Lower leg skin (tissue), 4 donors: ENCODE measurements at regions not wholly inside any gene's neighbourhood (a gene's known extent, or its start where the extent isn't known, plus 50 kb on each side); places are given as distances from the start of the nearest gene placed in this dataset.

Source experiments
- DNase-seq, 2 donors: peaks; one replicate each; pipeline ENCODE4 v3.0.0-alpha.2; 2019; ENCODE audit warnings: low spot score in 2 of 2
- H3K4me3 ChIP-seq: fragments of 200-600 bp; sonication (generic); 2 replicates; pipeline ENCODE4 v1.5.1; 2017; ENCODE audit warnings: mild to moderate bottlenecking, low read depth; ENCODE audit not compliant: poor library complexity, severe bottlenecking
- CTCF ChIP-seq, 3 donors: fragments of 450-650 bp; IDR thresholded peaks; one replicate each; pipeline ENCODE4 v1.5.1; 2016; ENCODE audit warnings: antibody characterized with exemption in 3 of 3, mild to moderate bottlenecking in 3 of 3, moderate library complexity in 2 of 3
- POLR2A ChIP-seq, 2 donors: fragments of 450-650 bp; IDR thresholded peaks; one replicate each; pipeline ENCODE4 v1.6.1; 2016 to 2017; ENCODE audit warnings: antibody characterized with exemption in 2 of 2, mild to moderate bottlenecking in 1 of 2, moderate library complexity in 1 of 2
- WGBS, 2 donors: methylation state at CpG; one replicate each; pipeline ENCODE4 v1.1.5; 2018; 5-methylcytosine and 5-hydroxymethylcytosine counted together
- intact Hi-C: fragments of 100-400 bp; cut with DNase I; formaldehyde crosslinking; loops from one replicate; pipeline ENCODE4 v1.15.0; 2023; ENCODE audit warnings: low total_unique reads

GRCh38 chr2:61700464-61700863 lies 153.4 kb downstream of the FAM161A start:
- TF ChIP-seq CTCF (IDR thresholded peaks at IDR 0.05) (no peak), POLR2A (IDR thresholded peaks at IDR 0.05) (no peak)
- WGBS, 2 donors = 75 to 78% methylated on average over 4 of the region's 4 CpGs
- no peak overlapping the region for H3K4me3 ChIP-seq
- intact Hi-C loops = no loop called here
- no peak for DNase-seq

- WGBS, 2 donors = 3% methylated on average over 34 to 37 of the region's 47 CpGs
- peak; percentile 91 to 98 for DNase-seq
- H3K4me3 ChIP-seq = peak overlapping the region; percentile 92
- intact Hi-C loops = no loop called here
- TF ChIP-seq POLR2A (IDR thresholded peaks at IDR 0.05) (no peak), CTCF (IDR thresholded peaks at IDR 0.05) (no peak)
These were observed 156.4 kb upstream of the XPO1 start for GRCh38 chr2:61694312-61695274.

GRCh38 chr2:61693744-61694143 lies 155.6 kb upstream of the XPO1 start:
- no peak for TF ChIP-seq CTCF (IDR thresholded peaks at IDR 0.05)
- TF ChIP-seq POLR2A (IDR thresholded peaks at IDR 0.05) = no peak
- no peak for DNase-seq
- intact Hi-C loops = no loop called here
- no peak overlapping the region for H3K4me3 ChIP-seq
- 88 to 92% methylated on average over 2 of the region's 2 CpGs for WGBS, 2 donors

- no peak overlapping the region for H3K4me3 ChIP-seq
- DNase-seq = no peak
- intact Hi-C loops = no loop called here
- TF ChIP-seq CTCF (IDR thresholded peaks at IDR 0.05) = no peak
- no peak for TF ChIP-seq POLR2A (IDR thresholded peaks at IDR 0.05)
These were observed 152.0 kb upstream of the XPO1 start for GRCh38 chr2:61690078-61690596.

GRCh38 chr2:61689568-61689967 lies 151.4 kb upstream of the XPO1 start:
- 71 to 75% methylated on average over 5 of the region's 5 CpGs for WGBS, 2 donors
- no peak for TF ChIP-seq CTCF (IDR thresholded peaks at IDR 0.05)
- TF ChIP-seq POLR2A (IDR thresholded peaks at IDR 0.05) = no peak
- H3K4me3 ChIP-seq = no peak overlapping the region
- DNase-seq = no peak
- intact Hi-C loops = no loop called here
